ENCODE measurements at regions not wholly inside any gene's neighbourhood (a gene's known extent, or its start where the extent isn't known, plus 50 kb on each side); places are given as distances from the start of the nearest gene placed in this dataset.

- Histone ChIP-seq H3K9me3 (ENCODE audit: control insufficient read depth, insufficient read depth, low read depth, low read length) (no peaks in the 10 kb centered on the region), H3K4me1 (ENCODE audit: control insufficient read depth, insufficient read depth, low read length) (no peaks in the 10 kb centered on the region), H3K4me3 (ENCODE audit: low read depth, low read length) (no peak overlapping the region), H3K27ac (ENCODE audit: extremely low read depth, low read depth, low read length) (no peak overlapping the region), H3K36me3 (ENCODE audit: control insufficient read depth in 2 of 2, insufficient read depth in 1 of 2, low read length in 2 of 2) (no peaks in the 10 kb centered on the region)
- TF ChIP-seq ZNF155 (tag by site-specific recombination; IDR thresholded peaks at IDR 0.05) (no peak), ZNF23 (tag by site-specific recombination; IDR thresholded peaks at IDR 0.05; ENCODE audit: borderline replicate concordance) (no peak), TRIM28 (IDR thresholded peaks at IDR 0.05; ENCODE audit: borderline replicate concordance, low read length) (no peak), ZNF549 (tag by site-specific recombination; IDR thresholded peaks at IDR 0.05) (no peak), ZNF747 (tag by site-specific recombination; IDR thresholded peaks at IDR 0.05) (no peak), ZNF121 (tag by site-specific recombination; IDR thresholded peaks at IDR 0.05) (no peak), ZNF433 (tag by site-specific recombination; IDR thresholded peaks at IDR 0.05; ENCODE audit: low read depth) (no peak), ZNF324 (tag by site-specific recombination; IDR thresholded peaks at IDR 0.05) (no peak), PRDM4 (tag by site-specific recombination; IDR thresholded peaks at IDR 0.05) (no peak), GLI4 (tag by site-specific recombination; IDR thresholded peaks at IDR 0.05) (no peak), ZFHX2 (tag by site-specific recombination; conservative IDR thresholded peaks at IDR 0.05) (no peak), ZNF473 (tag by site-specific recombination; IDR thresholded peaks at IDR 0.05) (no peak), MYNN (tag by site-specific recombination; IDR thresholded peaks at IDR 0.05; ENCODE audit: borderline replicate concordance) (no peak), ZNF157 (tag by site-specific recombination; IDR thresholded peaks at IDR 0.05) (no peak), ZNF169 (tag by site-specific recombination; IDR thresholded peaks at IDR 0.05) (no peak), ZNF202 (tag by site-specific recombination; IDR thresholded peaks at IDR 0.05; ENCODE audit: borderline replicate concordance) (no peak), ZEB2 (tag by site-specific recombination; IDR thresholded peaks at IDR 0.05) (no peak)
- TF ChIP-seq, protein P1, sequence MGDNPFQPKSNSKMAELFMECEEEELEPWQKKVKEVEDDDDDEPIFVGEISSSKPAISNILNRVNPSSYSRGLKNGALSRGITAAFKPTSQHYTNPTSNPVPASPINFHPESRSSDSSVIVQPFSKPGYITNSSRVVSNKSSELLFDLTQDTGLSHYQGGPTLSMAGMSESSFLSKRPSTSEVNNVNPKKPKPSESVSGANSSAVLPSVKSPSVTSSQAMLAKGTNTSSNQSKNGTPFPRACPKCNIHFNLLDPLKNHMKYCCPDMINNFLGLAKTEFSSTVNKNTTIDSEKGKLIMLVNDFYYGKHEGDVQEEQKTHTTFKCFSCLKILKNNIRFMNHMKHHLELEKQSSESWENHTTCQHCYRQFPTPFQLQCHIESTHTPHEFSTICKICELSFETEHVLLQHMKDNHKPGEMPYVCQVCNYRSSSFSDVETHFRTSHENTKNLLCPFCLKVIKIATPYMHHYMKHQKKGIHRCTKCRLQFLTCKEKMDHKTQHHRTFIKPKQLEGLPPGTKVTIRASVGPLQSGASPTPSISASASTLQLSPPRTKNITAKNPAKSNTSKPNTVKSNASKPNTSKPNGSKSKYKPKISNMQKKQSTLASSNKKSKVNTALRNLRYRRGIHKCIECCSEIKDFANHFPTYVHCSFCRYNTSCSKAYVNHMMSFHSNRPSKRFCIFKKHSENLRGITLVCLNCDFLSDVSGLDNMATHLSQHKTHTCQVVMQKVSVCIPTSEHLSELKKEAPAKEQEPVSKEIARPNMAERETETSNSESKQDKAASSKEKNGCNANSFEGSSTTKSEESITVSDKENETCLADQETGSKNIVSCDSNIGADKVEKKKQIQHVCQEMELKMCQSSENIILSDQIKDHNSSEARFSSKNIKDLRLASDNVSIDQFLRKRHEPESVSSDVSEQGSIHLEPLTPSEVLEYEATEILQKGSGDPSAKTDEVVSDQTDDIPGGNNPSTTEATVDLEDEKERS (tag by site-specific recombination; IDR thresholded peaks at IDR 0.05) = no peak
- CTCF ChIA-PET = interaction anchor here (0.5 kb wide), 1 partner anchor 610 kb away, joined by 3 read pairs; no protein-coding TSS in a partner anchor
- POLR2A ChIA-PET = no interaction called here
Observed at GRCh38 chr3:162547321-162547720, 1050.7 kb downstream of the OTOL1 start.

GRCh38 chr3:162555761-162556160, 1059.2 kb downstream of the OTOL1 start:
- H3K27ac ChIP-seq (ENCODE audit: extremely low read depth, low read depth, low read length) = no peak overlapping the region
- H3K4me3 ChIP-seq (ENCODE audit: low read depth, low read length) = no peak overlapping the region
- no peaks in the 10 kb centered on the region for H3K36me3 ChIP-seq (ENCODE audit: control insufficient read depth in 2 of 2, insufficient read depth in 1 of 2, low read length in 2 of 2)
- ChIA-PET CTCF (no interaction called here), POLR2A (no interaction called here)
- TF ChIP-seq, protein P2, sequence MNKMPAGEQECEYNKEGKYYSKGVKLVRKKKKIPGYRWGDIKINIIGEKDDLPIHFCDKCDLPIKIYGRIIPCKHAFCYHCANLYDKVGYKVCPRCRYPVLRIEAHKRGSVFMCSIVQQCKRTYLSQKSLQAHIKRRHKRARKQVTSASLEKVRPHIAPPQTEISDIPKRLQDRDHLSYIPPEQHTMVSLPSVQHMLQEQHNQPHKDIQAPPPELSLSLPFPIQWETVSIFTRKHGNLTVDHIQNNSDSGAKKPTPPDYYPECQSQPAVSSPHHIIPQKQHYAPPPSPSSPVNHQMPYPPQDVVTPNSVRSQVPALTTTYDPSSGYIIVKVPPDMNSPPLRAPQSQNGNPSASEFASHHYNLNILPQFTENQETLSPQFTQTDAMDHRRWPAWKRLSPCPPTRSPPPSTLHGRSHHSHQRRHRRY (tag by site-specific recombination; IDR thresholded peaks at IDR 0.05) = no peak
- TF ChIP-seq GLIS1 (tag by site-specific recombination; IDR thresholded peaks at IDR 0.05) = no peak
- no peak for TF ChIP-seq ZNF394 (tag by site-specific recombination; IDR thresholded peaks at IDR 0.05; ENCODE audit: borderline replicate concordance)
- no peak for TF ChIP-seq ZNF324 (tag by site-specific recombination; IDR thresholded peaks at IDR 0.05)
- no peak for TF ChIP-seq ZBTB21 (tag by site-specific recombination; IDR thresholded peaks at IDR 0.05)
- TF ChIP-seq, protein P3, sequence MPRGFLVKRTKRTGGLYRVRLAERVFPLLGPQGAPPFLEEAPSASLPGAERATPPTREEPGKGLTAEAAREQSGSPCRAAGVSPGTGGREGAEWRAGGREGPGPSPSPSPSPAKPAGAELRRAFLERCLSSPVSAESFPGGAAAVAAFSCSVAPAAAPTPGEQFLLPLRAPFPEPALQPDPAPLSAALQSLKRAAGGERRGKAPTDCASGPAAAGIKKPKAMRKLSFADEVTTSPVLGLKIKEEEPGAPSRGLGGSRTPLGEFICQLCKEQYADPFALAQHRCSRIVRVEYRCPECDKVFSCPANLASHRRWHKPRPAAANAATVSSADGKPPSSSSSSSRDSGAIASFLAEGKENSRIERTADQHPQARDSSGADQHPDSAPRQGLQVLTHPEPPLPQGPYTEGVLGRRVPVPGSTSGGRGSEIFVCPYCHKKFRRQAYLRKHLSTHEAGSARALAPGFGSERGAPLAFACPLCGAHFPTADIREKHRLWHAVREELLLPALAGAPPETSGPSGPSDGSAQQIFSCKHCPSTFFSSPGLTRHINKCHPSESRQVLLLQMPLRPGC (tag by site-specific recombination; IDR thresholded peaks at IDR 0.05) = no peak
- TF ChIP-seq KLF8 (tag by site-specific recombination; IDR thresholded peaks at IDR 0.05) = no peak
- H3K9me3 ChIP-seq (ENCODE audit: control insufficient read depth, insufficient read depth, low read depth, low read length) = no peaks in the 10 kb centered on the region
- no peaks in the 10 kb centered on the region for H3K4me1 ChIP-seq (ENCODE audit: control insufficient read depth, insufficient read depth, low read length)
